Stomach (tissue), 8 donors: ENCODE measurements at regions not wholly inside any gene's neighbourhood (a gene's known extent, or its start where the extent isn't known, plus 50 kb on each side); places are given as distances from the start of the nearest gene placed in this dataset.

ENCODE experiments used
- DNase-seq, 2 donors: peaks; one replicate each; pipeline versions ENCODE4 v3.0.0 to v3.0.0-alpha.2; 2013 to 2019
- H3K27ac ChIP-seq, 5 donors: fragments of 200-600 bp in 4 of 5; sonication (generic) in 4 of 5; one replicate each; pipeline ENCODE4 v1.5.1; 2013 to 2019; ENCODE audit warnings: mild to moderate bottlenecking in 1 of 5, moderate library complexity in 1 of 5
- H3K27me3 ChIP-seq, 3 donors: fragments of 200-600 bp; sonication (generic); one replicate each; pipeline ENCODE4 v1.5.1; 2017 to 2019; ENCODE audit warnings: mixed run types in 1 of 3
- H3K36me3 ChIP-seq, 4 donors: fragments of 200-600 bp; sonication (generic); 1 replicate in 3 of 4; 2 replicates in 1 of 4; pipeline ENCODE4 v1.5.1; 2016 to 2019
- H3K4me1 ChIP-seq, 4 donors: fragments of 200-600 bp; sonication (generic); one replicate each; pipeline ENCODE4 v1.5.1; 2016 to 2019
- H3K4me3 ChIP-seq, 4 donors: fragments of 200-600 bp; sonication (generic) in 3 of 4; one replicate each; pipeline ENCODE4 v1.5.1; 2016 to 2019; ENCODE audit warnings: mild to moderate bottlenecking in 1 of 4
- H3K9me3 ChIP-seq, 4 donors: fragments of 200-600 bp; sonication (generic); one replicate each; pipeline ENCODE4 v1.5.1; 2016 to 2019
- CTCF ChIP-seq, 7 experiments: fragments of 450-650 bp in 4 of 7; fragments of 200-600 bp in 3 of 7; sonication (generic) in 3 of 7; IDR thresholded peaks; one replicate each; pipeline ENCODE4 v1.5.1; 2016 to 2019; ENCODE audit warnings: antibody characterized with exemption in 7 of 7, control low read depth in 2 of 7, mild to moderate bottlenecking in 1 of 7
- EP300 ChIP-seq: sonication (generic); formaldehyde crosslinking; IDR thresholded peaks from one replicate; pipeline ENCODE4 v1.6.1; 2017; ENCODE audit warnings: antibody characterized with exemption
- POLR2A ChIP-seq, 4 donors: fragments of 450-650 bp; IDR thresholded peaks; one replicate each; pipeline ENCODE4 v1.6.1; 2016; ENCODE audit warnings: antibody characterized with exemption in 4 of 4, control low read depth in 2 of 4, mild to moderate bottlenecking in 1 of 4, moderate library complexity in 1 of 4
- POLR2AphosphoS5 ChIP-seq, 3 donors: sonication (generic); formaldehyde crosslinking; IDR thresholded peaks; one replicate each; pipeline ENCODE4 v1.6.1; 2016; ENCODE audit warnings: antibody characterized with exemption in 3 of 3
- WGBS, 5 donors: extraction: QIAGEN DNeasy Blood & Tissue Kit in 3 of 5; methylation state at CpG; one replicate each; pipeline versions ENCODE4 v1.1.5 to v1.1.7; 2013 to 2018; 5-methylcytosine and 5-hydroxymethylcytosine counted together
- intact Hi-C: fragments of 100-400 bp; cut with DNase I; formaldehyde crosslinking; loops from one replicate; pipeline ENCODE4 v1.15.1; 2023; ENCODE audit warnings: low total_unique reads
- donor health status: healthy with polysubstance abuse.
- donor health status: Bipolar disorder and iron deficiency.
- donor health status: healthy.

DNA sequence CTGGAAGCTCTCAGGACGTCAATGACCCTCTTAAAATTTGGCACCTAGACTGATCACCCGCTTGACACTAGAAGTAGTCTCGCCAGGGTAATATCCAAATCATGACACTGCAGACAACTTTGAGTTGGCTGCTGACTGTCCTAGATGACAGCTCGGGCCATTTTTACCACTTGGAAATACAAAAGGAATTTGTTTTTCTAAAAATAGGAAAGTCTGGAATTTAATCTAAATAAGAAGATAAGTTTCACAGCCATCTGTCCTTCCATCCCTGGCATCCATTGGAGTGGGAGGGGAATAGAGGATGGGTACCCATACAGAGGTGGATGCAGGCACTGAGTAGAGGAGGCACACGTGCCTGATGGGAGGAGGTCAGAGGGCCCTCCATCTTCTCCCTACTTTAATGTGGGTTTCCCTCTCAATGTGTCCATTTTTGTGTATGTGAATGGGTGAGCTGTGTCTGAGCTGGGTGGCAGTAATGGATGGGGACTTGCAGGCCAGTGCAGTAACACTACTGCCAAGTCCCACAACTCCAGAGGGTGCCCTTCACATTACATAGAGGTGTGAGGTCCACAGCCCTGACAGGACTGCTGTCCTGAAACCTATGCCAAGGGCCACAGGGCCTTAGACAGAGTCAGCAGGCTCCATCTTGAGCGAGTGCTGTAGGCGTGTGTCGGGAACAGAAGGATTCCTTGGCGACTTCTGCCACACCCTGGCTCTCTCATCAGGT lies 104.8 kb upstream of the IPO9 start:
- Histone ChIP-seq H3K4me1 (peaks cover 7 to 47% (median 36%) of the 10 kb centered on the region in 4 donors), H3K27me3 (no peaks in the 10 kb centered on the region), H3K36me3 (no peaks in the 10 kb centered on the region), H3K9me3 (no peaks in the 10 kb centered on the region), H3K4me3 (no peak overlapping the region), H3K27ac (peak overlapping the region in 4 of 5 donors; percentile 8 to 88 (median 62))
- 51 to 63% (median 60%) methylated on average over 9 of the region's 9 CpGs for WGBS, 5 donors
- no peak for DNase-seq
- intact Hi-C loops: no loop called here
- no peak for TF ChIP-seq EP300
- TF ChIP-seq POLR2AphosphoS5 (IDR thresholded peaks at IDR 0.05): no peak
- TF ChIP-seq POLR2A (IDR thresholded peaks at IDR 0.05): no peak
- no peak for TF ChIP-seq CTCF (IDR thresholded peaks at IDR 0.05)

GRCh38 chr1:201724766-201725118 lies 104.2 kb upstream of the IPO9 start:
- TF ChIP-seq EP300 (no peak), CTCF (IDR thresholded peaks at IDR 0.05) (no peak), POLR2A (IDR thresholded peaks at IDR 0.05) (no peak), POLR2AphosphoS5 (IDR thresholded peaks at IDR 0.05) (no peak)
- Histone ChIP-seq H3K36me3 (no peaks in the 10 kb centered on the region), H3K27ac (peak overlapping the region in 4 of 5 donors; percentile 8 to 88 (median 62)), H3K27me3 (no peaks in the 10 kb centered on the region), H3K9me3 (no peaks in the 10 kb centered on the region), H3K4me1 (peaks cover 3 to 42% (median 31%) of the 10 kb centered on the region in 4 donors), H3K4me3 (no peak overlapping the region)
- 40 to 60% (median 52%) methylated on average over 5 of the region's 5 CpGs for WGBS, 5 donors
- DNase-seq: peak in 1 of 2 donors; percentile 80
- intact Hi-C loops: no loop called here

DNA sequence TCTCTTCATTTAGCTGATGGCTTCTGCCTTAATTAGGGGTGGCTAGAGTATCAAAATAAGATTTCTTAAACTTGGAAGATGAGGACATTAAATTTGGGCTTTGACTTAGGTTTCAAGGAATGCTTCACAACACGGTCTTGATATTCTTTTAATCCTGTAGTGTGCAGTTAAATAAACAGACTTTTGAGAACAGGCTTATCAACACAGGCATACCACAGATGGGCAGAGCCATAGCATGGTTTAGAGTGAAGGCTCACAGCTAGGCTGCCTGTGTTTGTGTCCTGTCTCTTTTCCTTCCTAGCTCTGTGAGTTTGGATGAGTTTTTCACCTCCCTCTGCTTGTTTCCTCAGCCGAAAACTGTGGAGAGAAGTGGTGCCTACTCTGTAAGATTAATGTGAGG lies 102.3 kb upstream of the IPO9 start:
- Histone ChIP-seq H3K36me3 (no peaks in the 10 kb centered on the region), H3K27ac (peak overlapping the region in 1 of 5 donors; percentile 1), H3K4me1 (peaks cover 3 to 27% (median 19%) of the 10 kb centered on the region in 4 donors), H3K27me3 (no peaks in the 10 kb centered on the region), H3K9me3 (no peaks in the 10 kb centered on the region), H3K4me3 (no peak overlapping the region)
- TF ChIP-seq POLR2AphosphoS5 (IDR thresholded peaks at IDR 0.05) (no peak), POLR2A (IDR thresholded peaks at IDR 0.05) (no peak), CTCF (IDR thresholded peaks at IDR 0.05) (no peak), EP300 (no peak)
- intact Hi-C loops: no loop called here
- DNase-seq: no peak
- 31 to 47% (median 34%) methylated on average over 2 of the region's 2 CpGs for WGBS, 5 donors

DNA sequence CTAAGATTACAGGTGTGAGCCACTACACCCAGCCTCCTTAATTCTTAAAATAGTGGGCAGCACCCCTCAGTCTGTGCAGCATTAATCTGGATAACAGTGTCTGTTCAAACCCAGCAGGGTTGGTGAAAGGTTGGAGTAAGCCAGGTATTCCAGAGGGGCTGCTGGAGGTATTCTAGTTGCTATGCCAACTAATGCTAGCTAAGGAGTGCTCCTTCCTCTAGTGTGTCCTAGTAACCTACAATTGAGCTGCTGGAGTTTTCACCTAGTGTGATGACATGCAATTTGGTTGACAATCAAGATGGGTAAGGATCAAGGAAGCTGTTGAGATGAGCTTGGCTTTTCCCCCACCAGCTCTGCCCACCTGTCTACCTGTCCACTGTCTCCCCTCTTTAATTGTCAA lies 100.2 kb upstream of the IPO9 start:
- no peak overlapping the region for H3K4me3 ChIP-seq
- no peaks in the 10 kb centered on the region for H3K27me3 ChIP-seq
- no peak for TF ChIP-seq POLR2A (IDR thresholded peaks at IDR 0.05)
- no peak for TF ChIP-seq EP300
- no peak for TF ChIP-seq POLR2AphosphoS5 (IDR thresholded peaks at IDR 0.05)
- TF ChIP-seq CTCF (IDR thresholded peaks at IDR 0.05): no peak
- H3K9me3 ChIP-seq: no peaks in the 10 kb centered on the region
- no peak overlapping the region for H3K27ac ChIP-seq
- DNase-seq: no peak
- H3K4me1 ChIP-seq: peaks cover 3 to 27% (median 20%) of the 10 kb centered on the region in 4 donors
- no peaks in the 10 kb centered on the region for H3K36me3 ChIP-seq
- intact Hi-C loops: no loop called here
